ENCODE measurements at regions not wholly inside any gene's neighbourhood (a gene's known extent, or its start where the extent isn't known, plus 50 kb on each side); places are given as distances from the start of the nearest gene placed in this dataset.
"Not testable (repeated sequence)": the region's sequence is repeated elsewhere in the genome, so short reads cannot be mapped to it uniquely, and the experiment has no call there.

DNA sequence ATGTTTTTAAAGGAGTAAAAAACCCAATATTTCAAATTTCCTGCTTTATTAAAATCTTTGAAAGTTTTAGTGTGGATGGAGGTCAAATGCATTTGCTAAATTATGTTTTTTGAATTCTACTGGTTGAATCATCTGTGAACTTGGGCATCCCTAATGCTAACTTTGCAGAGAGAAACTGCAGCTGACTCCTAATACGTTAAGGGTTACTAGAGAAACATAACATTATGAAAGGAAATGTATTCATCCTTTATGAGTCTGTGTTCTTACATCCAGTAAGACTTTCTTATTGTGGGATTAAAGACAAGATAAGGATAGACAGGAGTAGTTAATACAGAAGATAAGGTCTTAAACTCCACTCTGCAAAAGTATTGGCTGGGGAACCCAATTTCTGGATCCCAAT lies 140.6 kb downstream of the FAM124B start:
- peak; percentile 2 for DNase-seq (ENCODE audit: low read depth)

DNA sequence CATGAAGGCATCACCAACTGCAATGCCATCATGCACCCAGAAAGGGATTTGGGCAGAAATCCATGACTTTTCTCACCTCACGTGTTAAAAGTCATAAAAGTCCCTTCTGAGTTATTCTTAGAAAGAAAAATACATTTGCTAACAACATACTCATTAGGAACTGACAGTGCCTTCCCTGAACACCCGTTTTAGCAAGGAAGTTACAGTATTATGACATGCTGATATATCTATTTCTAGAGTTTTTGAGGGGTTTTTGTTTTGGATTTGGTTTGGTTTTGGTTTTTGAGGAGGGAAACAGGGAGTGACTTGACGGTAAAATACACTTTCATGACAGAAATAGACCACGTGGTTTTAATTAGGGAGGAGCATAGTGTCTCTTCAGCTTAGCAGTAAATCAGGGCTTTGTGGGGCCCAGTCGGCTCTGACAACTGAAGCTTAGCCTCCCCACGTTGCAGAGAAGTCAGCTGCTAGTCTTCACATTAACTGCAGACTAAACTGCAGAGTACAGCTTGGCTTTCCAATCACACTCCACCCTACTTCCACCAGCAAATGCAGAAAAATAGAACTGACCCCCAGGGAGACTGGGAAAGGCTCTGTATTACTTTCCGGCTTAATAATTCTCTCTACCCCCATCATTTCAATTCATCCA lies 141.4 kb downstream of the FAM124B start:
- no peak for DNase-seq (ENCODE audit: low read depth)

DNA sequence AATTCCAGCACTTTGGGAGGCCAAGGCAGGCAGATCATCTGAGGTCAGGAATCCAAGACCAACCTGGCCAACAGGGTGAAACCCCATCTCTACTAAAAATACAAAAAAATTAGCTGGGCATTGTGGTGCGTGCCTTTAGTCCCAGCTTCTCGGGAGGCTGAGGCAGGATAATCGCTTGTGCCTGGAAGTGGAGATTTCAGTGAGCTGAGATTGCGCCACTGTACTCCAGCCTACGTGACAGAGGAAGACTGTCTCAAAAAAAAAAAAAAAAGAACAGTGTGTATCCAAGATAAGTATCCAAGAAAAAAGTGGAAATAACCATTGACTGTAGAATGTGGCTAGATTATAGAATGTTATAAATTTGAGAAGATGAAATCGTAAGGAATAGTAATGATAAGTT lies 142.1 kb downstream of the FAM124B start:
- no peak for DNase-seq (ENCODE audit: low read depth)

DNA sequence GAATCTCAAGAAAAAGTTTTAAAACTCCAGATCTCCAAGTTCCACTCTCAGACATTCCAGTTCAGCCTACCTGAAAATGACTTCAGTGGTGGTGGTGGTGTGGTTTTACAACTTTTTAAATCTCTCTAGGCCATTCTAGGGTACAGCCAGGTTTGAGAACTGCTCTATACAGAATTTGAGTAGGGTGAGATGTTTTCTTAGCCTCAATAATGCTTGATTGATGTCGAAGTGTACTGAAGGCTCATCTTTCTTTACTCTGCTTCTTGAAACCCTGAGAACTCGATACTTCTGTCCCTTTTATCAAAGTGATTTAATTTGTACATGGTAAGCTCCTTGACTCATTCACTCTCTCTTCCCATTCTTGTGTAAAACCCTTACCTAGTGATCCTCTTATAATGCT lies 143.8 kb downstream of the FAM124B start:
- no peak for DNase-seq (ENCODE audit: low read depth)

DNA sequence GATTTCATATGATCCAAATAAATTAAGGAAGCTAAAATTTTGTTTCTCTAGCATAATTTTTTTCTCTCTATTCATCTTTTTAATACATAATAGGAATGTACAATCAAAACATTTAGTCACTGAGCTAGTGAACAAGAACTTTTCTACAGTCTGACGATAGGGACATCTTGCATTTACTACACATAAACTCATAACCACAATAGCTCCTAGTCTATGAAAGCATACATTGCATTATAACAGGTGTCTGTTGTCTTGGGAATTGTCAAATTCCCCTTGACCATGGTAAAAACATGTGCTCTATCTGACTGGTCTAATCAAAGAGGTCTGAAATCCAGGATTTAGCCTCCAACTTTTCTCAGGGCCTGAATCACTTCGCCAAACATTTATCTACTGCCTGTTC lies 144.8 kb downstream of the FAM124B start:
- DNase-seq (ENCODE audit: low read depth): no peak

DNA sequence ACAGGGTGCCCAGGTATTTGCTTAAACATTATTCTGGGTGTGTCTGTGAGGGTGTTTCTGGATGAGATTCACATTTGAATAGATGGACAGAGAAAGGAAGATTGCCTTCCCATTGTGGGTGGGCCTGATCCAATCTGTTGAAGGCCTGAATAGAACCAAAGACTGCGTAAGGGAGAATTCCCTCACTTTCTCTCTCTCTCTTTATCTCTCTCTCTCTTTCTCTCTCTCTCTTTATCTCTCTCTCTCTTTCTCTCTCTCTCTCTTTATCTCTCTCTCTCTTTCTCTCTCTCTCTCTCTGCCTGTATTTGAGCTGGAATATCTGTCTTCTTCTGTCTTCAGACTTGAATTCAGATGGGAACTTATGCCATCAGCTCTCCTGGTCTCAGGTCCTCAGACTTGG lies 148.4 kb downstream of the FAM124B start:
- no peak for DNase-seq (ENCODE audit: low read depth)

DNA sequence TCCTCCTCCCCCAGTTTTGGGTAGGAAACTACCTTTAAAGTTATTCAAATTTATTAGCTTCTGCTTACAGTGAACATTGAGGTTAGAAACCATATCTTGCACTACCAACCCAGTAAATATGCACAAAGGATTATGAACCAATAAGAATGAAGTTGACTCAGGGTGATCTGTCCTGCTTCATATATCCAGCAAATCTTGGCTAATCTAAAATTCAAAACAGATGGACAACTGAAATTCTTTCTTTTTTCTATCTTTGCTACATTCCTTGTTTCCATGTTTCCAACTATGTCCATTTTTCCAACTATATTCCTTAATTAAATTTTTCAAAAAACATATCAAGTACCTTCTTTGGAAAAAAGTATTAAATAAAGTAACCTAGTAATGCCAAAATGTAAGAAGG lies 149.3 kb downstream of the FAM124B start:
- DNase-seq (ENCODE audit: low read depth): no peak

DNA sequence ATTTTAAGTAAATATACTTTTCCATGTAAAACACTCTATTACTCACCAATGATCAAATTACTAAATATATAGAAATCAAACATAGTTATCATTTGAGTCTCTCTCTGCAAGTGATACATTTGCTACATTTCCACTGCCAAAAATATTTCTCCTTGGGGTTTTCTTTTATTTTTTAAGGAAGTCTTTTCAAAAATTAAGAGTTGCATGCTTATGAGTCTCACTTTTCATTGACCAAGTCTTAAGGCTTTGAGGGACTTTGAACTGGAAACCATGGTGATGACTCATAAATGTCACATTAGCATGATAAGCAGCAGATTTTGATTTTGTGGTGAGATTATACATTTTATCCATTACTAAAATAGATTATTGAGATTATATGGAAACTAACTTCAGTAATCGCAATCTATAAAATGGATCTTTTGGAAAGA lies 152.9 kb downstream of the FAM124B start:
- DNase-seq (ENCODE audit: low read depth): peak; percentile 50

DNA sequence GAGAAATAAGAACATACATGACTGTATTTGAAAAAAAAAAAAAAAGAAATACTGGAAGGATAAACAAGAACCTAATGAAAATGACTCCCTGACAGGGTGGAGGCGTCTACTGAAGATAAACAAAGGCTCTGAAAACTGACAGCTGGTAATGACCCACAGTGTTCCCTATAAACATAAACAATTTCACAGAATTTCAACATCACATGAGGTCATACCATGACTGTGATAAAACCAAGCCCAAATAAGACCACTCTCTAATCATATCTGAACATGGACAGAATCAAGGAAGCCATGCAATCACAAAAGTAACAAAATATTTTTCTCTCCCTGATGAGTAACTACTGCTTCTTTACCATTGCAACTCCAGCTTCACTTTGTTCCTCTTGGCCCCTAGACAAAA lies 159.3 kb downstream of the FAM124B start:
- peak; percentile 44 for DNase-seq (ENCODE audit: low read depth)

DNA sequence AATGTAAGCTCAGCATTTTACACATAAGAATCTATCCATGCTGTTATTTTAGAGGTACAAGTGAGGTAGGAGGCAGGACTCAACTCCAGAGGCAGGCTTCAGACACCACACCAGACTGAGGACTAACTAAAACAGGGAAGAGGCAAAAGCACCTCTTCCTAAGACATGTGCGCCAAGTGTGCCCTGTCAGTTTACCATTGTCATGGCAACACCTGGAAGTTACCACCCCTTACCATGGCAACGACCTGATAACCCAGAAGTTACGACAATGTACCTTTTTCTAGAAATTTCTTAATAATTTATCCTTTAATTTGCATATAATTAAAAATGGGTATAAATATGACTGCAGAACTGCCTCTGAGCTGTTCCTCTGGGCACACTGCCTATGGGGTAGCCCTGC lies 160.1 kb downstream of the FAM124B start:
- DNase-seq (ENCODE audit: low read depth): no peak

DNA sequence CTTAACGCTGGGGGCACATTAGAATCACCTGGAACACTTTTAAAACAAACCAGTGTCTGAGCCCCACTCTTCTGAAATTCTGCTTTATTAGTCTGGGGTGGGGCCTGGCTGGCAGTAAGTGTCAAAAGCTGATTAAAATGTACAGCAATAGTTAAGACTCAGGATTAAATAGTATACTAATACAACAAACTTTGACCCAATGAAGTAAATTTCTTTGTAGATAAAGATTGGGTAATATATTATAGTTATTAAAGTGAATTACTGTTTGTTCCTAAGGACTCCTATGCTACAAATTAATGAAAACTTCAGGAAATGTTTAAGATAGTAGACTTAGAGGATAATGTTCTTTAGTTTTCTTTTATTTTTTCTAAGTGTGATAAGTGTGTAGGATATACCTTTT lies 160.9 kb downstream of the FAM124B start:
- no peak for DNase-seq (ENCODE audit: low read depth)

DNA sequence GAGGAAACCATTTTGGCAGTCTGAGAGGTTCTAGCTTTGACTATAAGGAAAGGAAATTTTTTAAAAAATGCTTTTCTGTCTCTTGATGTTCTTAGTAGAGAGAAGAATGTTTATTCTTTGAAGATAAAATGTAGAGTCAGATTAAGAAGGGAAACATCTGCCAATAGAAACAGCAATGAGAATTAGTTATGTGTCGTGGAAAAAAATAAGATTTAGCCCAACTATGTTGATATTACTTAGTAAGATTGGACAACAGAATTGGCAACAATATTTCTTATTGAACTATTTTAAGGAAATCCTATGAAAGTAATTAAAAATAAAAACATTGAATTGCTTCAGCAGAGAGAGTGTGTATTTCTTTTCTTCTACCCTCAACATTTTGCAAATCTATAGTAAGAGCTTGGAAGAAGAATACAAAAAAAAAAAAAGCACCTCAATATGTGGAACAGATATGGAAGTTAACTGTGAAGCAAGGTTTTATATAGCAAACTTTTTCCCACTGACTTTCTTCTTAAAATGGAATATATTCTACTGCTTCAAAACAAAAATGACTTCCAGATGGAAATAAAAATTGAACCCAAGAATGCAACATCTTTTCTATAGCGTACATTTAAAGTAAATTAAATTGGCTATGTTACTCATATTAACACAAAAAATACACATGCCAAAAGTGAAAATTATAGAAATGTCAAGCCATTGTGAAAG lies 177.9 kb downstream of the FAM124B start:
- DNase-seq (ENCODE audit: low read depth): no peak

DNA sequence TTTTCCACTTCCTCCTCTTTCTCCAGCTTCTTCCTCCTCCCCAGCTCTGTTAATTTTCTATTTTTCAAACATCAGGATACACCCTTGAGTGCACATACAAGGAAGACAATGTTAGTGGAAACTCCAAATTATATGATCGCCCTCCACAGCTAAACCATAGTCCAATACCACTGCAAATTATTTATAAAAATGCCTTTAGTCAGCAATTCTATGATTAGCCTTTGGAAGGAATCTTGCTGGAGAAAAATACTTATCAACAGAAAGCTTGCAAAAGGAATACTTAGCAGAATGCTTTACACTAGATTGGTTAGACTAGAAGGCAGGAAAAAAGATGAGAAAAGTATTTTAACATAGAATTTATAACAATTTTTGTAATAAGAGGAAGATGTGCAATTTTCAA lies 178.9 kb downstream of the FAM124B start:
- no peak for DNase-seq (ENCODE audit: low read depth)

DNA sequence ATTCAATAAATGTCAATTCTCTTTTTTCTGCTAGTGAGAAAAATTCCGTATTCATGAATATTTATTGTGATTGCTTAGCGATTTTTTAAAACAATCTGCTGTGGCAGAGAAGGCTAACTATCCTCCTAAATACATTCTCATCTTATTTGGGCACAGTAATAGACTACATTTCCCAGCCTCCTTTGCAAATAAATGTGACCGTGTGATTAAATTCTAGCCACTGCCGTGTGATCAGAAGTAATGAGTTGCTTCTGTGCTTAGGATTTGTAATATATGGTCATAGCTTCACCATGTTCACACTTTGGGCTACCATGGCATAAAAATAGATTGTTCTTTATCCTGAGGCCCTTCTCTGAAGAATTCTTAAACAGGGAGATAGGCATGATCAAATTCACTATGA lies 179.6 kb downstream of the FAM124B start:
- DNase-seq (ENCODE audit: low read depth): peak; percentile 48

DNA sequence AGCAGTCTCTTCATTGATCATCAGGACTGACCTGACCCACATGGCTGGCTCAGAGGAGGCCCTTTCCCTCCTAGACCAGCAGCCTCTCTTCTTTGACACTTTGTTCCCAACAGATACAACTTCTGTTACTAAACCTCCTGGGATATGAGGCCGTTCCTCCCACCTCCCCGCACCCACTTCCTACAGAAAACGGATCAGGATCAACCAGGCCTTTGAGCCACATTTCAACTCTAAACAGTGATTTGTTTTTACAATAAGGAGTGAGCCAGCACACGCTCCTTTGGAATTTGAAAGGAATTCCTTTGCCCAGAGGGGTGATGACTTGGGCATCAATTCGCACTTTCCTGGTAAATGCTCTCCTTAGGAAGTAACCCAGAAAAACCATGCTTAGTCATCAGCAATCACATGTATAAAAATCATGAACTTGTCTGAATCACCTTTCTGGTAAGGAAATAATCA lies 180.4 kb downstream of the FAM124B start:
- DNase-seq (ENCODE audit: low read depth): peak; percentile 98

DNA sequence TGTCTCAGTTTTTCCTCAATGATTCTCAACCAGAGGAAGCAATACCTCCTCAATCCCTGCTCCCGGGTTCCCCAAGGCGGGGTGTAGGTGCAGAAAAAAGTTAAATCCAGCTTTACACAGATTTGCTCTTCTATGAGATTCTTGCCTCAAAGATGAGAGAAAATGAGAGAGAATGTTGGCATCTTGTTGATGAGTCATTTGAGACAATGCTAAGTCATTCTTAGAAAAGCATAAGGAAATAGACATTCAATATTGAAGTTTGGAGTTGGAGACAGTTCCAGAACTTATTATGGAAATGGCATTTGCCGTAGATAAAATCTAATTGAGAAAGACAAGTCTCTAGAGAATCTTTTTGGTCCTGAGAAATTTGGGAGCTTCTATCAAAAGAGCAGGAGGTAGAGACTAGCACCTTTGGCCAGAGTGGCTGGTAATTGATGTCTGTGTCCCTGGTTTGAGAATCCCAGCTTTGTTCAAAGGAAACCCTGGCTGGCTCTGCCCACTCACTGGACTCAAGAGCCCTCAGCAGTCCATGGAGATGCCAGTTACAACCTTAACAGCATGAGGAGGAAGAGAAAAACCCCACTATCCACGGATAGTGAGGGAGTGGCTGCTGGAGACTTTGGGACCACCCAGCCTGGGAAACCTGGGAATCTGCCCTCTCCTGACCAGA lies 181.2 kb downstream of the FAM124B start:
- DNase-seq (ENCODE audit: low read depth): peak; percentile 60

DNA sequence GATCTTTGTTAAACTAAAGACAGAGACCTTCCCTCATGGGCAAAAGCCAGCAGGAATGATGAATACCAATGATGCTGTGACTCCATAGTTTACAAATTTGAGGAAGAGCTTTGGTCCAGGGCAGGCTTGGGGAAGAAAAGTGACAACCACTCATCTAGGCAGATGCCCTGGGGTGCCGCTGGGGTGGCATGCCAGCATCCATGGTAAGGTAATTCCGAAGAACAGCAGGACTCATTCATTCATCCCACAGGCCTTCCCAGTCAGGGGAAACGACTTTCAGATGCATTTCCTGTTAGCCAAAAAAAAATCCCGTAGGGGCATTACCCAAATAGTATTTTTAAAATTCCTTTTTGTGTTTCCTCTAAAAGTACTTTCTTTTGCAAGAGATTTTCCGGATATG lies 180.7 kb upstream of the SERPINE2 start:
- no peak for DNase-seq (ENCODE audit: low read depth)

DNA sequence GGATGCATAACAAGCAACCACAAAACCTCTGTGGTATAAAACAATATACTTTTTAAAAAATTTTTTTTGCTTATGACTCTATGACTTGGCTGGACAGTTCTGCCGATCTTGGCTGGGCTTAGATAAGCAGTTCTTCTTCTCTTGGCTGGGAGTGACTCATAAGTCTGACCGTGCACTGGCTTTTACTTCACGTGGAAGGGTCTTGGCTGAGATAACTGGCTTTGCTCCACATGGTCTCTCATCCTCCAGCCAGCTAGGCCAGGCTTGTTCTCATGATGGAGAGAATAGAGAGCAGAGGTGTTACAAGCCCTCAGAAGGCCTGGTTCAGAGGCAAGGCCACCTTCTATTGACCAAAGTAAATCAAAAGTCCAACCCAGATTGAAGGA lies 178.9 kb upstream of the SERPINE2 start:
- peak; percentile 70 for DNase-seq (ENCODE audit: low read depth)

DNA sequence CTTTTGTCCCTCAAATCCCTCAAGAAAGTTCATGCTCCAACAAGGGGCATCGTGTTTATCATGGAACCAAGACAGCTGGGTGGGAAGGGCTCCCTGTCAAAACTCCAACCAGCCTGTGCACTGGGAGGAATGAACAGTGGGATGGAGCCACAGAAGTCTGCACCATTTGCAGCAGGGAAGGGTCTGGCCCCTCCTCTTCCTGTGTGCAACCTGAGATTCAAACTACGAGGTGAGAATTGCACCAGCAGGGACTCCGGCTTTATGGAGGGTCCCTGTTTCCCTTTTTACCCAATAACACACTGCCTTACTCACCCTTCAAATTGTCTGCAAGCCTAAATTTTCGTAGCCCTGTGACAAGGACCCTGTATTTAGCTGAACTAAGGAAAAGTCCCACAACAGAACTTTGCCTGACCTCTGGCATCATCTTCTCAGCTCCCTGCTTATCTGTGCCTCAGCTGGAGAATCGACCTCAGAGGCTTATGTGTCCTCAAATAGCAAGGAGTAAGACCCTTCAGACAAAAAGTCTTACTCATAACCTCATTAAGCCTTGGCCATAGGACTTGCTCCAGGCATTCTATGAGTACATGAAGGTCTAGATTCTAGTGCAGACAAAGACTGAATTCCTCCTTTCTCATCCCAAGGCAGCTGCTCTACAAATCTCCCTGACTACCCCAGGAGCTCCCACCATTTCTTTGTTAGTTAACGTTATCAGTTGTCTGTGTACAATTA lies 178.3 kb upstream of the SERPINE2 start:
- peak; percentile 59 for DNase-seq (ENCODE audit: low read depth)

DNA sequence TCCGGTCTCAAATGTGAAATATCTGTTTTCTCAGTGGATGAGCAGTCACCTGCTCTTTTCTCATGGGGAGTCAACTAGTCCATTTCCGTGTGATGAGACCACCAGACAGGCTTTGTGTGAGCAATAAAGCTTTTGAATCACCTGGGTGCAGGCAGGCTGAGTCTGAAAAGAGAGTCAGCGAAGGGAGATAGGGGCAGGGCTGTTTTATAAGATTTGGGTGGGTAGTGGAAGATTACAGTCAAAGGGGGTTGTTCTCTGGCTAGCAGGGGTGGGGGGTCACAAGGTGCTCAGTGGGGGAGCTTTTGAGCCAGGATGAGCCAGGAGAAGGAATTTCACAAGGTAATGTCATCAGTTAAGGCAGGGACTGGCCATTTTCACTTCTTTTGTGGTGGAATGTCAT lies 176.5 kb upstream of the SERPINE2 start:
- not testable (repeated sequence) for DNase-seq (ENCODE audit: low read depth)

DNA sequence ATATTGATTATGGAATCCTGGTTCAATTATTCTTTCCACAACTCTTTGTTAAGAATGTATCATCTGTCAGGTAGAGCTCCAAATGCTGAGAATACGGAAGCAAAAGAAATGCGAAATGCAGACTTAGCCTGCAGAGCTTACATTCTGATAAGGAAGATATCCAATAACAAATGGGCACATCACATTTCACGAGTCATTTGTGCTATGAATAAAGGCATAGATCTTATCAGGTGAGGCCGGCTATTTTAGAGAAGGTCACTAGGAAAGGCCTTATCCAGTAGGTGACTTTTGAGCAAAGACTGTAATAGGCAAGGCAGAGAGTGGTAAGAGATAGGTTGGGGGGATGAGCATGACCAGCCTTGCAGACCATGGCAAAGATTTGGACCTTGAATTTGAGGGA lies 174.3 kb upstream of the SERPINE2 start:
- peak; percentile 11 for DNase-seq (ENCODE audit: low read depth)

DNA sequence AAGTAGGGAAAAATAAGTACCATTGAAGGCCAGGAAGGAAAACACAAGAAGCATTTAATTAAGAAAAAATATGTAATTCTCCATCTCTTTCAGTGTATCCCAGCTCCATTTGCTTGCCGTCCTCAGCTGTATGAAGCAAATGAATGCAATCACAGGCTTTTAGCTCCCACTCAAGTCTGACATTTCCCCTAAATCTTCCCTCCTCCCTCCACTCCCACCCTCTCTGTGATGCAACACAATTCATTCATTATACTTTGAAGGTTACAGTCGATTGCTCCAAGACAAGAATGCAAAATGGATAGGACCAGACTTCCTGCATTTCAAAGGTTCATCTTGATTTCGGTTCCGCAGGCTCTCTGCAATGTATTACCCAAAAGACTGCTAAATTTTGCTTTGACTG lies 172.7 kb upstream of the SERPINE2 start:
- DNase-seq (ENCODE audit: low read depth): no peak

DNA sequence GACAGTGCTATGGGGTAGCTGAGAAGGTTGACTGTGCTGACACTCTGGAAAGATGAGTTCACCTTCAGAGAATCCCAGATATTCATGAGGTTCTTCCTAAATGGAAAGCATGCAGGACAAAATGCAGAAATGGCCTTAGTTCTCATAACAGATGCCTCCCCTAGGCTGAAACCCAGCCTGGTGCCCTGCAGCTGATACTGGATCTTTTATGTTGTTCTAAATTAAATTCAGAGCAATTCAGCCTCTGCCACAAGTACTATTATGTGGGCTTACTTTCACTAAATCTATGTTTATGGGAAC lies 172.0 kb upstream of the SERPINE2 start:
- DNase-seq (ENCODE audit: low read depth): peak; percentile 13

Data from M059J (cell line).